Brain microvascular endothelial cell (primary cell): ENCODE measurements at regions not wholly inside any gene's neighbourhood (a gene's known extent, or its start where the extent isn't known, plus 50 kb on each side); places are given as distances from the start of the nearest gene placed in this dataset.

ENCODE experiments used
- DNase-seq: peaks from one replicate; pipeline ENCODE4 v3.0.0-alpha.2; 2020
- H3K27ac ChIP-seq: fragments of 250-450 bp; sonication (Bioruptor Pico); 2 replicates; pipeline ENCODE4 v1.5.1; 2020; ENCODE audit warnings: mild to moderate bottlenecking, moderate library complexity
- H3K27me3 ChIP-seq: fragments of 250-450 bp; sonication (Bioruptor Pico); replicated peaks from 2 replicates; pipeline ENCODE4 v1.5.1; 2020; ENCODE audit warnings: mild to moderate bottlenecking
- H3K36me3 ChIP-seq: fragments of 250-450 bp; sonication (Bioruptor Pico); replicated peaks from 2 replicates; pipeline ENCODE4 v1.5.1; 2020; ENCODE audit warnings: mild to moderate bottlenecking
- H3K4me3 ChIP-seq: 2 replicates; pipeline ENCODE4 v1.5.1; 2011; ENCODE audit warnings: low read depth, mild to moderate bottlenecking, control low read depth, low read length, moderate library complexity
- CTCF ChIP-seq: IDR thresholded peaks from 2 replicates; pipeline ENCODE4 v1.5.1; 2011; ENCODE audit warnings: low read depth, mild to moderate bottlenecking, moderate library complexity, low read length, control low read depth, inconsistent platforms; ENCODE audit errors: missing control alignments
- in situ Hi-C: cut with HindIII; loops from 2 replicates; pipeline ENCODE4 v1.10.0; 2017; ENCODE audit warnings: low sequenced_read_pairs, low pct_ligation_motif_present

DNA sequence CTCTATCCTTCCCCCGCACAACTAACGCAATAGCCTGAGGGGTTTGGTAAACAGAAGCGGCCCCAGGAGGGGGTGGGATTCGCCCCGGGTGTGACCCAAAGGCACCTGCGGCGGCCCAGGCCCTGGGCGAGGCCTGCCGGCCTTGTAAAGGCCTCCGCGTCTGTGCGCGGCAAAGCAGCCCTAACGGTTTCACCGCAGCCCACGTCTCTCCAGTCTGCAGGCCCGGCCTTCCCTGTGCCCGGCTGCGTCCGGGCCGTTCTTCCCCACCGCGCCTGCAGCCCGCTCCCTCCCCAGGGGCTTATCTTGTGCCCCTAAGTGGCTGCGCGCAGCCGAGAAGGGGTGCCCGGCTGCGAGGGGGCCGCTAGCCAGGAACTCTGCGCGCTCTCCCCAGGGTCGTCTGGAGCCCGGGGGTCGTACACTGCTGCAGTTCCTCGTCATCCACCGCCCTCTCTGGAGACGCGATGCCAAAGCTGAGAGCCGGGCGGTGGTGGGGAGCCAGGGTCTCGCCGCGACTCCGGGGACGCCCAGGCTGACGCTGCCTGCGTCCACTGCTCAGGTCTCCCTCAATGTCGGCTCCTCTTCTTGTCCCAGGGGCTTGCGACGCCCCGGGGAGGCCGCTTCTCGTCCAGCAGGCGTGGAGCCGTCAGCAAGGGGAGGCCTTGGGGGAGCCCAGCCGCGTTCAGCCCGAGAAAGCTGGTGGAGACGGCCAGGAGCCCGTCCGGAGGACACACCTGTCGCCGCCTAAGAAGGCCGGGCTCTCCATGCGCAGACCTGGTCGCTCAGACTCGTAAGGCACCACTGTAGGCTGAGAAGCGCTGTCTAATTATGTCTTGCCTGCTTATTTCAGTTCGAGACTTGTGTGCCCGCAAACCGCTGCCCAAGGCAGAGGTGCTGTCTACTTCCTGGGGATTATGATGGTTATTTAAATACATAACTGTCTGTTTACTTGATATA lies 132.3 kb downstream of the SPAG6 start:
- Histone ChIP-seq H3K4me3 (no peak overlapping the region), H3K27me3 (peaks cover 44% of the 10 kb centered on the region), H3K27ac (no peak overlapping the region), H3K36me3 (no peaks in the 10 kb centered on the region)
- no peak for DNase-seq
- no peak for TF ChIP-seq CTCF
- in situ Hi-C loops, result no loop called here

- no peak for TF ChIP-seq CTCF
- Histone ChIP-seq H3K27me3 (peaks cover 39% of the 10 kb centered on the region), H3K4me3 (no peak overlapping the region), H3K36me3 (no peaks in the 10 kb centered on the region), H3K27ac (no peak overlapping the region)
- DNase-seq, result no peak
- in situ Hi-C loops, result no loop called here
Measured at GRCh38 chr10:22478555-22479334, 133.4 kb downstream of the SPAG6 start.

DNA sequence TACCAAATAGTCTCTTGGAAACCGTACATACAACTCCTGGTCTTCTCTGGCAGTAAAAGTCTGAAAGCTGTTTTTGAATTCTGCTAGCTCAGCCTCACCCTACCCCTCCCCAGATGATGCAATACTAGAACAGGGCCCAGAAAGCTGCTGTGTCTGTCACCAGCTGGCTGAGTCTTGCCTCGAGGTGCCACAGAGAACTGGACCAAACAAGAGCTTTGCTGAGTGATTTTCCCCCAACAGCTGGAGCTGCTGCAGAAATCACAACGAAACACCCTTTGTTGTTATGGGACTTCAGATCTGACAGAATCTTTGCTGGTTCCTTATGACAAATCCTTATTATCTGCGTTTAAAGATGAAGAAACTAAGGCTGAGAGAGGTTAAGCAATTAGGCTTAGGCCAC lies 134.1 kb downstream of the SPAG6 start:
- no peak for DNase-seq
- Histone ChIP-seq H3K4me3 (no peak overlapping the region), H3K36me3 (no peaks in the 10 kb centered on the region), H3K27me3 (peaks cover 36% of the 10 kb centered on the region), H3K27ac (no peak overlapping the region)
- TF ChIP-seq CTCF, result no peak
- in situ Hi-C loops, result no loop called here

DNA sequence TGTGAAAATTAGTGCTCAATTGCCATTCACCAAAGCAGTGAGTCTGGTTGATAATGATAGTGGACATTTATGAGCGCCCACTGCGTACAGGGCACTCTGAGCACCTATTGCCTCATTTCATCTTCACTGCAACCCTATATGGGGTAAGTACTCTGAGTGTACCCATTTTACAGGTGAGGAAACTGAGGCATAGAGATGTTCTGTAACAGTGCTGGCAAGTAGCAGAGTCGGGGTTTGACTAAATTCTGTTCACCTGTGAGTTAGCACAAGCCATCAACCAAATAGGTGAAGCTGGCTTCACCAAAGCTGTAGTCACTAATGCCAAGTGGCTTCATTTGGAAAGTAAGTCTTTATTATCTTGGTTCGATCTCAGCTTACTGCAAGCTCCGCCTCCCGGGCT lies 135.8 kb downstream of the SPAG6 start:
- Histone ChIP-seq H3K27ac (no peak overlapping the region), H3K36me3 (no peaks in the 10 kb centered on the region), H3K4me3 (no peak overlapping the region), H3K27me3 (peaks cover 19% of the 10 kb centered on the region)
- no peak for DNase-seq
- in situ Hi-C loops, result no loop called here
- no peak for TF ChIP-seq CTCF

DNA sequence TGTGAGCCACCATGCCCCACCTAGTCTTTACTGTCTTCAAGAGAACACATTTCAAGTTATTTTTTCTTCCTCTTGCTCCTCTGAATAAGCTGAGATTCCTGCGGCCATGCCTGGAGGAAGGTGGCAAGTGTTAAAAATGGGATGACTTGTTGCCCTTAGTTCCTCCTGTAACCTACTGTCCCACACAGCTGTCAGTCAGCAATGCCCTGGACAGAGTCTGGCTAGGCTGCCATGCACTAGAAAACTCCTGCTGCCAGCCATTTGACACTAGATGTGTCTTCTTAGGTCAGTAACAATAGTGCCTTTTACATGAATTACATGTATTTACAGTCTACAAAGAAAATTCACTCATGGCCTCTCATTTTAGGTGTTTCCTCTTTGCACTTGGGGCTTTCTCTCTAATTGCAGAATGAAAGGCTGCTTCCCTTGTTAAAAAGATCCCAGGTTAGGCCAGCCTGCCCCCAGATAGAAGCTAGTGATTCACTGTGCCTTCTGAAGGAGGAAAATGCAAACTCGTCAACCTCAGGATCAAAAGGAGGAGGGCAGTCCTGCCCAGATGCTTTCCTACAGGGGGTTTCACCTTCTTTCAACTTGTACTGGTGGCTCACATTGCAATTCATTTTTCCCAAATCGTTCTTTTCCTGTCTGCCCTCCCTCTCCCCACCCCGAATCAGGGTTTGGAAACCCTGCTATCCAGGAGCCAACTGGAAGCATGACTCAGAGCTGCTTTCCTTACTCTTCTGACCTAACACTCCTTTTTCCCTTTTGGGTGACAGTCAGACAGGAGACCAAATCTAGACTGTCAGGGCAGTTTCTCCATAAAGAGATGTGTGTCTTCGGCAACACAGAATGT lies 136.6 kb downstream of the SPAG6 start:
- TF ChIP-seq CTCF, result no peak
- Histone ChIP-seq H3K27ac (no peak overlapping the region), H3K36me3 (no peaks in the 10 kb centered on the region), H3K4me3 (no peak overlapping the region), H3K27me3 (peaks cover 11% of the 10 kb centered on the region)
- in situ Hi-C loops, result no loop called here
- DNase-seq, result no peak
